ENCODE measurements at regions not wholly inside any gene's neighbourhood (a gene's known extent, or its start where the extent isn't known, plus 50 kb on each side); places are given as distances from the start of the nearest gene placed in this dataset.
A peak's percentile ranks its signal among the peaks of the same experiment; 100 is the strongest.
"Not testable (repeated sequence)": the region's sequence is repeated elsewhere in the genome, so short reads cannot be mapped to it uniquely, and the experiment has no call there.

DNA sequence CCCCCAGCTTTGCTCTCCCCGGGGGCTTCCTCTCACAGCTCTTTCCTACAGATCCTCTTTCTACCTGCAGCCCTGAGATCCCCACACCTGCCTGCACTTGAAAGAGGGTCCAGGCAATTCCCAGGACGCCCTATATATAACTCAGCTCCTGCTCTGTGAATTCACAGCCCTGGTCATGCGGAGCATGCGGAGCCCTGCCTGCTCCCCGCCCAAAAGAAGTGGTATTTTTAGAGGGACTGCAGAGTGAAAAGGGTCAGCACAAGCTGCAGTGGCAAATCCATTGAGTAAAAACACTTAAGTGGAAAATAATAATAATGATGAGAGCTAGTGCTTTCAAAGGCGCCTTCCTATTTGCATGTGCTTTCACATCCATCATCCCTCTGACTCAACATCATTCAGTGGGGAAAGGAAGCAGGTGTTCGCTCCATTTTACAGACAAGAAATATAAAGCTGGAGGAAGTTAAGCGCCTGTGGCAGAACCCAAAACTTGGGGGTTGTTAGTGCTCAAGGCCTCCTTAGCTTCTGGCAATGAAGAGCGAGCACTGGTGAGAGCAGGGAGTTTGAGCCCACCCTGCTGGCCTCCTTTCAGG is 76.3 kb upstream of the LIPC start:
- DNase-seq (ENCODE audit: low read depth in 4 of 4, low spot score in 3 of 4), result no peak

DNA sequence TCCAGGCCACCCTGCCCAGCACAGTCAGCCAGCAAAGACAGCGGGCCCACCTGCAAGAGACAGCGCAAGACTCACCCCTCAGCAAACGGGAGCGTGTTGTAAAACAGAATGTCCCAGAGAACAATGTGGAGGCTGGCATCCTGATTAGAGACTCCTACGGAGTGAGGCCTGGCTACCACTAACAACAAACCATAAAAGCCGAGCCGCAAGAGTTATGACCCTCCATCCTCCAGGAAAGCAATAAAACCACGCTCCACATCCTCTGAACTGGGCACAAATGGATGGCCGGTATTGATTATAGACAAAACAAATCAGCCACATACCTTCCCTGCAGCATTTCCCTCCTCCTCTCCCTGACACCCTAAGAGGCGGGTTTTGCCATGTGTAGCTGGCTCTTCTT is 75.8 kb upstream of the LIPC start:
- DNase-seq (ENCODE audit: low read depth in 4 of 4, low spot score in 3 of 4), result no peak

DNA sequence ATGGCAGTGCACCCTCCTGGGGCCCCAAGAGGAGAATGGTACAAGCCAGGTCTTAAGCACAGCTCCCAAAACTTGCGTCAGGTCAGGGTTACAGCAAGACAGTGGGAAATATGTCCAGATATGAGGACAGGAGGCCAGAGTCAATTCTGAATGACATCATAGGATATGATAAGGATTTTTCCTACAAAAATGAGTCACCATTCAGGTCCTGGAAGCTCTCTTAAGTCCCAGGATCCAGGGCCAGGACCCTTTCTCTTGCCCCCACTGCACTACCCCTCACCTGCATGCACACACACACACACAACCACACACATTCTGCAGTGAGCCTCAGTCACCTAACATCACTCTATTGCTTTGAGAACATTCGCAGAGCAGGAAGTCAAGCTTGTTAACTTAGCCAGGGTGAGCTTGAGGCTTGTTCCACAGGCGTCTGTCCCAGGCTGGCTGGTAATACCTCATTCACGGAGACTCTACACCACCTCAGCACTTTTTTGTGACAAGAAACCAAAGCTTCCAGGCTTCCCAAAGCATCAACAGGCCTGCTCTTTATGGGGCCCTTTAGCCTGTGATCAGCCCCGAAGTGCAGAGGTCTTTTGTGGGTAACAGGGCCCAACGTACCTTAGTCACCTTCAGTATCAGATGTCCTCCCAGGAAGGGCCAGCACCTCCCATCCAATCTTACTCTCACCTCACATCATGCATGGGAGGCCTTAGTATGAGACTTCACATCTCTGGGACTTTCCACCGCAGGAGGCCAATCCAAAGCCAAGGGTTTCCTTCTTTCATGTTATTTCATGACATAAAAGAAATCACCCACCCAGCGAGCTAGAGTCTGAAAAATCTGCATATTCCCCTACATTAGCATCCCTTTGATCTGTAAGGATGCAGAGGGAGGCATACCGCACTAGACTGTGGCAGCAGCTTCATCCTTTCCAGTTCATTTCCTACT is 74.0 kb upstream of the LIPC start:
- DNase-seq (ENCODE audit: low read depth in 4 of 4, low spot score in 3 of 4), result no peak

DNA sequence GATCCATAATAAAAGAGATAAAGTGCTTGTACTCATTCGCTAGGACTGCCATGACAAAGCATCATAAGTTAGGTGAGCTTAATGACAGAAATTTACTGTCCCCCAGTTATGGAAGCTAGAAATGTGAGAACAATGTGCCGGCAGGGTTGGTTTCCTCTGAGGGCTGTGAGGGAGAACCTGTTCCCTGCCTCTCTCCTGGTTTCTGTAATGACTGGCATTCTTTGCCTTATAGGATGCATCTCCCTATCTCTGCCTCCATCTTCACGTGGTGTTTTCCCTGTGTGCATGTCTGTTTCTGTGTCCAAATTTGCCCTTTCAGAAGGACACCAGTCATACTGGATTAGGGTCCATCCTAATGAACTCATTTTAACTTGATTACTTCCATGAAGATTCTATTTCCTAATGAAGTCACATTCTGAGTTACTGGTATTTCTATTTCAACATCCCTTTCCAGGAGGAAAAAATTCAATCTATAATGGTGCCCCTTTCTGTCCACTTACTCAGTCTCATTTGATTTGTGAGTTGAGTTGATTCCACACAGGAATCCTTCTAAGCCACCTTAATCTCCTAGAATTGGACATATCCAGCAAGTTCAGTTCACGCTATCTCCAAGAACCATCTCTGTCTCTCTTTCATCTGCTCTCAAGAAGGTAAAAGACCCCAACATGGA is 71.2 kb upstream of the LIPC start:
- no peak for DNase-seq (ENCODE audit: low read depth in 4 of 4, low spot score in 3 of 4)

DNA sequence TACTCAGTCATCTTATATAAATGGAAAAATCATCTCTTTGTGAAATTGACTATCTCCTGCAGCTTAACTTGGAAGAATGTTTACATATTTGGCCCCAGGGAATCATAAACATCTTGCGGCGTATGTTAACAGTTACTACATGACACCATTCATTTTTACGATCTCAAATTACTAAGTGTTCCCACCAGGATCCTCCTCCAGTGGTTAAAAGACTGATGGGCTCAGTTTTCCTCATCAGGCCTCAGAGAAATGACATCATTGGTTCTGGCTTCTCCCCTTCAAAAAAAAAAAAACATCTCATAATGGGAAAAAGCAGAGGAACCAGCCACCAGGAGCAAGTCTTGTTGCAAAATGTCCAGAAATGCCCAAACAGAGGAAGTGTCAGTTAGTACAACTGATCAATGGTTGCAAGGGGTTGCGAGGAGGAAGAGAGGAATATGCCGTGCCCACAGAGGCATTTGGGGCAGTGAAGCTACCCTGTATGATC is 70.5 kb upstream of the LIPC start:
- no peak for DNase-seq (ENCODE audit: low read depth in 4 of 4, low spot score in 3 of 4)

DNA sequence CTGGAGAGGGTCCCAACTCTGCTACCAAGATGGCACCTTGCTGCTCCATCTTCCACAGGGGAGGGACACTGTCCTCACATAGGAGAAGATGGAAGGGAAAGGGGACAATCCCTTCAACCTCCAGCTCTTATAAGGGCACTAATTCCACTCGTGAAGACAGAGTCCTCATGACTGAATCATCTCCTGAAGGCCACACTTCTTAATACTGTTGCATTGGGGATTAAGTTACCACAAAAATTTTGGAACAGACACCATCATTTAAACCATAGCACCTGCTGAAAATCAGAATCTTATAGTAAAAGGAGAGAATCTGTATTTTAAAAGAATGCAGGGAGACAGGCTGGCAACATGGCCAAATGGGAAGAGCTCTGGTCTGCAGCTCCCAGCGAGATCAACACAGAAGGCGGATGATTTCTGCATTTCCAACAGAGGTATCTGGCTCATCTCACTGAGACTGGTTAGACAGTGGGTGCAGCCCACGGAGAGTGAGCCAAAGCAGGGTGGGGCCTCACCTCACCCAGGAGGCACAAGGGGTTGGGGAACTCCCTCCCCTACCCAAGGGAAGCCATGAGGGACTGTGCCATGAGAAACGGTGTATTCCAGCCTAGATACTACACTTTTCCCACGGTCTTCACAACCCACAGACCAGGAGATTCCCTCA is 69.4 kb upstream of the LIPC start:
- DNase-seq (ENCODE audit: low read depth in 4 of 4, low spot score in 3 of 4), result no peak

DNA sequence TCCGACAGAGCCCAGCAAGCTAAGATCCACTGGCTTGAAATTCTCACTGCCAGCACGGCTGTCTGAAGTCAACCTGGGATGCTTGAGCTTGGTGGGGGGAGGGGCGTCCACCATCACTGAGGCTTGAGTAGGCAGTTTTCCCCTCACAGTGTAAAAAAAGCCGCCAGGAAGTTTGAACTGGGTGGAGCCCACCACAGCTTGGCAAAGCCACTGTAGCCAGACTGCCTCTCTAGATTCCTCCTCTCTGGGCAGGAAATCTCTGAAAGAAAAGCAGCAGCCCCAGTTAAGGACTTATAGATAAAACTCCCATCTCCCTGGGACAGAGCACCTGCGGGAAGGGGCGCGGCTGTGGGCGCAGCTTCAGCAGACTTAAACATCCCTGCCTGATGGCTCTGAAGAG is 68.7 kb upstream of the LIPC start:
- DNase-seq (ENCODE audit: low read depth in 4 of 4, low spot score in 3 of 4), result not testable (repeated sequence)

DNA sequence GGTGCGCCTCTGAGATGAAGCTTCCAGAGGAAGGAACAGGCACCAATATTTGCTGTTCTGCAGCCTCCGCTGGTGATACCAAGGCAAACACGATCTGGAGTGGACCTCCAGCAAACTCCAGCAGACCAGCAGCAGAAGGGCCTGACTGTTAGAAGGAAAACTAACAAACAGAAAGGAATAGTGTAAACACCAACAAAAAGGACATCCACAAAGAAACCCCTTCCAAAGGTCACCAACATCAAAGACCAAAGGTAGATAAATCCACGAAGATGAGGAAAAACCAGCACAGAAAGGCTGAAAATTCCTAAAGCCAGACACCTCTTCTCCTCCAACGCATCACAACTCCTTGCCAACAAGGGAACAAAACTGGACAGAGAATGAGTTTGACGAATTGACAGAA is 68.1 kb upstream of the LIPC start:
- not testable (repeated sequence) for DNase-seq (ENCODE audit: low read depth in 4 of 4, low spot score in 3 of 4)

DNA sequence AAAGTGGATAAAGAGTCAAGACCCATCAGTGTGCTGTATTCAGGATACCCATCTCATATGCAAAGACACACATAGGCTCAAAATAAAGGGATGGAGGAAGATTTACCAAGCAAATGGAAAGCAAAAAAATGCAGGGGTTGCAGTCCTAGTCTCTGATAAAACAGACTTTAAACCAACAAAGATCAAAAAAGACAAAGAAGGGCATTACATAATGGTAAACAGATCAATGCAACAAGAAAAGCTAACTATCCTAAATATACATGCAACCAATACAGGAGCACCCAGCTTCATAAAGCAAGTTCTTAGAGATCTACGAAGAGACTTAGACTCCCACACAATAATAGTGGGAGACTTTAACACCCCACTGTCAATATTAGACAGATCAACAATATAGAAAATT is 66.7 kb upstream of the LIPC start:
- not testable (repeated sequence) for DNase-seq (ENCODE audit: low read depth in 4 of 4, low spot score in 3 of 4)

DNA sequence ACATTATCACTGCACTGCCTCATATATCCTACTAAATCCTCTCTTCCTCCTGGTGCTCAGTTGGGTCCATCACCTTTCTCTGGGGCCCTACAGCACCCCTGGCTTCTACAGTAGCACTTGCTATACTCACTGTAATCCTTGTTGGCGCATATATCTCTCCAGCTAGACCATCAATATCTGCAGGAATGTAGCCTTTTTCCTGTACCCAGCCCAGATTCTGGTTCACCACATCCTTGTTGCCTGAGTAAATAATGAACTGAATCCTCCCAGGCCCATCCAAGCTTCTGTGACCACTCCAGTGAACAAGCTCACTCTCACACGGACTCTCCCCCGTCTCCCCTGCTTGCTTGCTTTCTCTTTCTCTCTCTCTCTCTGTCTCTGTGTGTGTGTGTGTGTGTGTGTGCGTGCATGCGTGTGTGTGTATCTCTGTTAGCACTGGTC is 62.5 kb upstream of the LIPC start:
- peak; percentile 62 to 70 (median 64) for DNase-seq (ENCODE audit: low read depth in 4 of 4, low spot score in 3 of 4)

DNA sequence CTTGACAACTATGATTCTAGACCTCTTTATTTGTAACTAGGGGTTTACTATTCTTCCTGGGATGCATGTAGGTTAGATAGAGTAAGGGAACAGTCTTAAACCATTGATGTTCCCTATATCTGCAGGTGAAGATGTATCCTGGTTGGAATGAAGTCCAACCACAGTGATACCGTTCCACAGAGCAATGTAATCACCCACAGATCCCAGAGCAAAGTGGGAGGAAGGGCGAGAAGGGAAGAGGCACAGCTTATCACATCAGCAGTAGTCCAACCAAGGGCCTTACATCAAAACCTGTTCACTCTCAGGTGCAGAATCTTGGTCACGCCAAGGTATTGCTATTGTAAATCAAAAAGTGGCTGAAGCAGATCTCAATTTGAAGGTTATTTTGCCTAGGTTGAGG is 61.8 kb upstream of the LIPC start:
- no peak for DNase-seq (ENCODE audit: low read depth in 4 of 4, low spot score in 3 of 4)

DNA sequence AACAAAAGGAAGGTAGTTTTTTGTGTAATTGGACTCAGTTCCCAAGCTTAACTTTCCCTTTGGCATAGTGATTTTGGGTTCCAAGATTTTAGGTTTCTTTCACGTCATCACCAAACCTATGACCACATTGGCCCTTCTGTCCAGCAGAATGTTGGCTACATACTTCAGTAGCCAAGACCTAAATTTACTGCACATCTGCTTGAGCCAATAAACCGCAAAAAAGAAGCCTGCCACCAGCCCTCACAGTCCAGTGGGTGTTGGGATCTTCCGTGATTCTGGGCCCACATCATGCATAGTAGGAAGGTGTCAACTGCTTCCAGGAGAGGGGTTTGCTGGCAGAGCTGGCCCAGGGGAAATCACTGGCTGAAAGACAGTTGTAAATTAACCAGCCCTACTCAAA is 57.6 kb upstream of the LIPC start:
- DNase-seq (ENCODE audit: low read depth in 4 of 4, low spot score in 3 of 4), result no peak

DNA sequence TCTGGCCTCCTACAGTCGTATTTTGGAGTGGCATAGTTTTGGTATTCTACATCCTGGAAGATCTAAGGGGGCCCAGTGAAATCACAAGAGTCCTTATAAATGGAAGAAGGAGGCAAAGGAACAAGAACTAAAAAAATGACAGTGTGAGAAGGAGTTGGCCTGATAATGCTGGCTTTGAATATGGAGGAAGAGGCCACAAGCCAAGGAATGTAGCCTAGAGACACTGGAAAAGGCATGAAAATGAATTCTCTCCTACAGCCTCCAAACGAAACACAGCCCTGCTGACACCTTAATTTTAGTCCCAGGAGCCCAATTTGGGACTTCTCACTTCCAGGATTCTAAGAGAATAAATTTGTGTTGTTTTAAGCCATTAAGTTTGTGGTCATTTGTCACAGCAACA is 54.6 kb upstream of the LIPC start:
- DNase-seq (ENCODE audit: low read depth in 4 of 4, low spot score in 3 of 4), result no peak

DNA sequence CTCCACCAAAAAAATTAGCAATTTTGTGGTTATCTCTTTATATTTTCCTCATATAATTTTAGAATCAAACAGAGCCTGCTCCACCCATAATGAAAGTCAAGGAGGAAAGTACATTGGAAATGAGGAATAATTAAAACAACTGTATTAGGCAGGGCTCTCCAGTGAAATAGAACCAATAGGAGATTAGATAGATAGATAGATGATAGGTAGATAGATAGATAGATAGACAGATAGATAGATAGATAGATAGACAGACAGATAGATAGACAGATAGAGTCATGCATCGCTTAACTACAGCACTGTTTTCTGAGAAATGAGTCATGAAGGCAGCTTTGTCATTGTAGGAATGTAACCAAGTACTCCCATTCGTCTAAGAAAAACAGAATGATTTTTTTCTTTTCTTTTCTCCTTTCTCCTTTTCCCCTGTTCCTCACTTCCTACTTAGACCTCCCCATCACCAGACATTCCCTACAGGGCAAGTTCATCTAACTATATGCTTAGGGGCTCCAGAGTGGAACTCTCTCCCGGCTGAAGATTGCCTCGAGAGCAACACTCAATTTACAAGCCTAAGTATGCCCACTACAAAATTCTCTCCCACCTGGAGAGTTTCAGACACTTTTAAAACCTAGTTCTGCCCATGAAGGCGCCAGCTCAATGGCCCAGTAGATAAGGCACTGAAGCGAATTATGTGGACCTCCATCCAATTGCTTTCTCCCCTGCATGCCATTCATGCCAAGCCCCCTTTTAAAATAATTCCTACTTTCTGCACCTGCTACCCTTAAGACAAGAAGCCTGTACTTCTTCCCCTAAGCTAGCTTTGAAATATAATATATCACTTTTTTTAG is 53.3 kb upstream of the LIPC start:
- DNase-seq (ENCODE audit: low read depth in 4 of 4, low spot score in 3 of 4), result no peak

DNA sequence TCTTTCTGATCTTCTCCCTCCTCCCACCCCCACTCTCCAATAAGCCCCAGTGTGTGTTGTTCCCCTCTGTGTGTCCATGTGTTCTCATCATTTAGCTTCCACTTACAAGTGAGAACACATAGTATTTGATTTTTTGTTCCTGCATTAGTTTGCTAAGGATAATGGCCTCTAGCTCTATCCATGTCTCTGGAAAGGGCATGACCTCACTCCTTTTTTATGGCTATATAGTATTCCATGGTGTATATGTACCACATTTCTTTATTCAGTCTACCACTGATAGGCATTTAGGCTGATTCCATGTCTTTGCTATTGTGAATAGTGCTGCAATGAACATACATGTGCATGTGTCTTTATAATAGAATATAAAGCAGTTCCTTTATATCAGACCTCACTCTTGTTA is 52.3 kb upstream of the LIPC start:
- DNase-seq (ENCODE audit: low read depth in 4 of 4, low spot score in 3 of 4), result not testable (repeated sequence)

DNA sequence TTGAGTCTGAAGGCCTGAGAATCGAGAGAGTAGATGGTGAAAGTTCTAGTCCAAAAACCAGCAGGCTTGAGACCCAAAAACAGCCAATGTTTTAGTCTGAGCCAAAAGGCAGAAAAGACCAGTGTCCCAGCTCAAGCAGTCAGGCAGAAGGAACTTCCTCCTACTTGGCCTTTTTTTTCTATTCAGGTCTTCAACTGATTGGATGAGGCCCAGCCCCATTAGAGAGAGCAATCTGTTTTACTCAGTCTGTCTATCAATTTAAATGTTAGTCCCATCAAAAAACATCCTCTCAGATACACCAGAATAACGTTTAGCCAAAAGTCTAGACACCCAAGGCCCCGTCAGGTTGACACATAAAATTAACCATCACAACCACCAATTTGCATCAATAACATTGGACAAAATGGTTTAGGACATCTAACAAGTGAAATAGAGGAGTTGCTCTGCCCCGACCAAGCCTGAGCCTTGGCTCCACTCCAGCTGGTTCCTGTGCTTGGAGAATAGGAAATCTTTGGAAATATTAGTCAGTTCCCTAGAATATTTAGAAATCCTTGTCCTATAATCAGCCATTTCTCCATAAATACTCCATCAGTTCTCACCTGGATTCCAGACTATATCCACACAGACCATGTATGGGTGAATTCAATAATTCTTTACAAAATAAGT is 51.4 kb upstream of the LIPC start:
- no peak for DNase-seq (ENCODE audit: low read depth in 4 of 4, low spot score in 3 of 4)

DNA sequence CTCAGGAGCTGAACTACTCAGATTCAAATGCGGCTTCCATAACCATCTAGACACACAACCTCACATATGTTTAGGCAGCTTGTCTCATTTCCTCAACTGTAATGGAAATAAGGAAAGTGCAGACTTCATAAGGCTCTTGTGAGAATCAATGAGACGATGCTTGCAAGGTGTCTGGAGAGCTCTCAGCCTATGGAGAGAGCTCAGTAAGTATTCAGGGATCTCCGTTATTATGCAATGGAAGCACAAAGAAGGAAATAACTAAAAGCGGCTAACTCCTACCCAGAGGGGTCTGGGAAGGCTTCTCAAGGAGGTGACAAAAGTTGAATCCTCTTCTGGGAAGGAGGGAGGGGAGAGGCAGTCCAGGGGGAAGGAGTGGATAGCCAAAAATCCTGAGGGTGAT is 50.1 kb upstream of the LIPC start:
- DNase-seq (ENCODE audit: low read depth in 4 of 4, low spot score in 3 of 4), result no peak

Data from left renal pelvis (tissue), 4 donors.